Pancreas (tissue), 10 donors: ENCODE measurements at regions not wholly inside any gene's neighbourhood (a gene's known extent, or its start where the extent isn't known, plus 50 kb on each side); places are given as distances from the start of the nearest gene placed in this dataset.

ENCODE experiments used
- ATAC-seq, 4 donors: fragments of 200-7000 bp; cut with Tn5 transposase; one replicate each; pipeline versions ENCODE4 v1.8.0 to v1.9.1; 2020; ENCODE audit warnings: mild to moderate bottlenecking in 4 of 4, moderate library complexity in 4 of 4
- DNase-seq, 6 donors: peaks; one replicate each; pipeline ENCODE4 v3.0.0-alpha.2; 2020
- FAIRE-seq: peaks from 2 replicates; lab custom pipeline; 2012; peaks lifted over from hg19 to GRCh38; lab: Jason Lieb, UNC
- H3K27ac ChIP-seq, 4 donors: fragments of 200-600 bp; sonication (generic); 1 replicate in 3 of 4; 2 replicates in 1 of 4; pipeline versions ENCODE4 v1.5.0 to v1.8.0; 2020
- H3K27me3 ChIP-seq, 4 donors: fragments of 200-600 bp; one replicate each; pipeline ENCODE4 v1.8.0; 2021
- H3K36me3 ChIP-seq, 3 donors: fragments of 200-600 bp; sonication (generic) in 1 of 3; one replicate each; pipeline versions ENCODE4 v1.5.0 to v1.8.0; 2020 to 2021
- H3K4me1 ChIP-seq, 3 donors: fragments of 200-600 bp; one replicate each; pipeline ENCODE4 v1.8.0; 2021
- H3K4me3 ChIP-seq, 4 donors: fragments of 200-600 bp; sonication (generic) in 2 of 4; one replicate each; pipeline versions ENCODE4 v1.5.0 to v1.8.0; 2020 to 2021
- H3K9me3 ChIP-seq, 4 donors: fragments of 200-600 bp; one replicate each; pipeline ENCODE4 v1.8.0; 2021
- WGBS, 2 donors: extraction: QIAGEN DNeasy Blood & Tissue Kit; methylation state at CpG; one replicate each; pipeline ENCODE4 v1.1.7; 2013; 5-methylcytosine and 5-hydroxymethylcytosine counted together
- intact Hi-C, 3 donors: fragments of 100-400 bp; cut with DNase I; formaldehyde crosslinking; loops; one replicate each; pipeline versions ENCODE4 v1.11.1 to v1.14.2; 2022
- TF ChIP-seq, protein P1 (sequence below), 4 donors: fragments of 200-600 bp; sonication (generic) in 3 of 4; IDR thresholded peaks; one replicate each; pipeline versions ENCODE4 v1.5.0 to v1.8.0; 2021; ENCODE audit warnings: antibody characterized with exemption in 4 of 4
- donor health status: healthy with polysubstance abuse.
- donor health status: DM: no; HTN: no; CAD: no; lungs with moderate emphysema.
- donor health status: DM: no; HTN: no; CAD: no.
- donor health status: control.
- donor health status: control.
- donor health status: Bipolar disorder and iron deficiency.
- donor health status: DM: yes; HTN: yes; CAD: no.
- donor health status: DM: no; HTN: no; CAD: no.
- donor health status: DM: no; HTN: no; CAD: no.
- donor health status: DM: yes; HTN: yes; CAD: no.

DNA sequence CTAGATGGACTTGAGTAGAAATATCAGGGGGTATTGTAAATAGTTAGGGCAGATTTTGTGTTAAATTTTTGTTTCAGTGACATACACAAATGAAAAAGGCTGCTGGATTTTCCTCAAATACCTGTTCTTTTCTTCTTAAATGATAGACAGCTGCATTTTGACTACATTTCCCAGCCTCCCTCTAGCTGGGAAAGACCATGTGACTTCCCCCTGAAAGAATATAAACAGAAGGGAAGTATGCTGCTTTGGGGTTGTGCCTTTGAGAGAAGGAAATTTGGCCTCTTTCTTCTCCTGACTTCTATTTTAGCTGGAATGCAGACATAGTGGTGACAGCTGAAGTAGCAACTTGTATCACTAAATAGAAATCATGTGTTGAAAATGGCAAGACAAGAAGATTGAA, 476.1 kb upstream of the SYT1 start:
- intact Hi-C loops: no loop called here
- H3K4me3 ChIP-seq: no peak overlapping the region
- no peak for ATAC-seq

DNA sequence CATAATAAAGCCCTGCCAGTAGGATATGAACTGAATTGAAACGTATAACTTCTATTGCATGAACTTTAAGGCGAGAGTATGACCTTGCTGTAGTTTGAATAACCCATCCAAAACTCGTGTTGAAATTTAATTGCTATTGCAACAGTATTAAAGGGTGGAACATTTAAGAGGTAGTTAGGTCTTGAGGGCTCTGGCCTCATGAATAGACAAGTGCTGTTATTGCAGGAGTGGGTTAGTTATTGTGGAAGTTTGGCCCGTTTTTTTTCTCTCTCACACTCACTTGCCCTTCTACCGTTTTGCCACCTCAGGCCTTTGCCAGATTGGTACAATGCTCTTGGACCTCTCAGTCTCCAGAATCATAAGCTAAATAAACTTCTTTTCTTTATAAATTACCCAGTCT, 473.7 kb upstream of the SYT1 start:
- no peak overlapping the region for H3K27ac ChIP-seq
- no peak for FAIRE-seq
- H3K4me3 ChIP-seq: no peak overlapping the region
- intact Hi-C loops: no loop called here
- WGBS, 2 donors: 37 to 52% methylated on average over 5 of the region's 5 CpGs
- no peaks in the 10 kb centered on the region for H3K36me3 ChIP-seq
- no peak for ATAC-seq
- TF ChIP-seq, protein P1, sequence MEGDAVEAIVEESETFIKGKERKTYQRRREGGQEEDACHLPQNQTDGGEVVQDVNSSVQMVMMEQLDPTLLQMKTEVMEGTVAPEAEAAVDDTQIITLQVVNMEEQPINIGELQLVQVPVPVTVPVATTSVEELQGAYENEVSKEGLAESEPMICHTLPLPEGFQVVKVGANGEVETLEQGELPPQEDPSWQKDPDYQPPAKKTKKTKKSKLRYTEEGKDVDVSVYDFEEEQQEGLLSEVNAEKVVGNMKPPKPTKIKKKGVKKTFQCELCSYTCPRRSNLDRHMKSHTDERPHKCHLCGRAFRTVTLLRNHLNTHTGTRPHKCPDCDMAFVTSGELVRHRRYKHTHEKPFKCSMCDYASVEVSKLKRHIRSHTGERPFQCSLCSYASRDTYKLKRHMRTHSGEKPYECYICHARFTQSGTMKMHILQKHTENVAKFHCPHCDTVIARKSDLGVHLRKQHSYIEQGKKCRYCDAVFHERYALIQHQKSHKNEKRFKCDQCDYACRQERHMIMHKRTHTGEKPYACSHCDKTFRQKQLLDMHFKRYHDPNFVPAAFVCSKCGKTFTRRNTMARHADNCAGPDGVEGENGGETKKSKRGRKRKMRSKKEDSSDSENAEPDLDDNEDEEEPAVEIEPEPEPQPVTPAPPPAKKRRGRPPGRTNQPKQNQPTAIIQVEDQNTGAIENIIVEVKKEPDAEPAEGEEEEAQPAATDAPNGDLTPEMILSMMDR (IDR thresholded peaks at IDR 0.05): no peak
- no peaks in the 10 kb centered on the region for H3K27me3 ChIP-seq
- no peak for DNase-seq
- H3K4me1 ChIP-seq: no peaks in the 10 kb centered on the region
- H3K9me3 ChIP-seq: no peaks in the 10 kb centered on the region

More for the DNA sequence above, 476.1 kb upstream of the SYT1 start:
- H3K36me3 ChIP-seq: no peaks in the 10 kb centered on the region
- no peaks in the 10 kb centered on the region for H3K27me3 ChIP-seq
- no peaks in the 10 kb centered on the region for H3K9me3 ChIP-seq
- DNase-seq (no peak), FAIRE-seq (no peak)
- TF ChIP-seq, protein P1 (IDR thresholded peaks at IDR 0.05): no peak
- no peaks in the 10 kb centered on the region for H3K4me1 ChIP-seq
- no peak overlapping the region for H3K27ac ChIP-seq

GRCh38 chr12:78392918-78393317, 471.7 kb upstream of the SYT1 start:
- no peak for DNase-seq

DNA sequence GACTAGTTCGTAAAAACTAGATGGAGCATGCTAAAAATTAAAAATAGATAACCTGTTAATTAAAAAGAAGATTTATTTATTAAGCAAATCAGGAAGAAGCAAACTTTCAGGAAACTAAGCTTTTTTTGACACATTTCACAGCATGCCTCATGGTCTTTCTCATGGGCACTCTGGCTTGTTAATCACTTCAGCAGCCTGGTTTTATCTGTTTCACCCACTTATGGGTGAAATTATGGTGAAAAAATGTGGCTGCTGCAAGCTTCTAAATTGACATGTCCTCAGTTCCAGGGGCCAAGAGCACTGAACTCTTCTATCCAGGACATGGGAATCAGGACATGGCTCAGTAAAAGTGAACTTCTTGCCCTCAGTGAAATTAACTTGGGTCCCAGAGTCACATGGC, 468.6 kb upstream of the SYT1 start:
- no peaks in the 10 kb centered on the region for H3K9me3 ChIP-seq
- H3K36me3 ChIP-seq: no peaks in the 10 kb centered on the region
- FAIRE-seq: no peak
- TF ChIP-seq, protein P1 (IDR thresholded peaks at IDR 0.05): no peak
- H3K4me1 ChIP-seq: no peaks in the 10 kb centered on the region
- no peak for ATAC-seq
- H3K27ac ChIP-seq: no peak overlapping the region
- 57 to 83% methylated on average over 1 of the region's 1 CpG for WGBS, 2 donors
- no peak overlapping the region for H3K4me3 ChIP-seq
- intact Hi-C loops: no loop called here
- DNase-seq: no peak
- H3K27me3 ChIP-seq: no peaks in the 10 kb centered on the region

More at GRCh38 chr12:78392918-78393317, 471.7 kb upstream of the SYT1 start:
- no peaks in the 10 kb centered on the region for H3K36me3 ChIP-seq
- H3K9me3 ChIP-seq: no peaks in the 10 kb centered on the region
- intact Hi-C loops: no loop called here
- no peaks in the 10 kb centered on the region for H3K4me1 ChIP-seq
- H3K4me3 ChIP-seq: no peak overlapping the region
- 39 to 45% methylated on average over 2 of the region's 2 CpGs for WGBS, 2 donors
- H3K27ac ChIP-seq: no peak overlapping the region
- FAIRE-seq (no peak), ATAC-seq (no peak)
- TF ChIP-seq, protein P1 (IDR thresholded peaks at IDR 0.05): no peak
- H3K27me3 ChIP-seq: no peaks in the 10 kb centered on the region

DNA sequence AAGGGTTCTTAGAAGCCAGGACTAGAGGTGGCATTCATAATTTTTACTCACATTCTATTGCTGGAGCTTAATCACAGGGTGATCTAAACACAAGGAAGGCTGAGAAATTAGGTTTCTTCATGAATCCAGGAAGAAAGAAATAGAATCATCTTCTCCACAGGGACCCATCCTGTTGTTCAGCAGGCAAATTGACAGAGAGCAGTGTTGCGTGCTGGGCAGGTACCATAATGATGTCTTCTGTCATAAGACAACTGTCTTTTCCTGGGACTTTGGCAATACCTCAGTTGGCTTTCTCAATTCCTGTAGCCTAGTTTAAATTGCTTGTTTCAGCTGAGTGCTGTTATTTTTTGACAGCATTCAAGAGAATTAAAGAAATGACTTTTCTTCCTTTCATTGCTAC, 468.0 kb upstream of the SYT1 start:
- no peak for ATAC-seq
- Histone ChIP-seq H3K4me3 (no peak overlapping the region), H3K27me3 (no peaks in the 10 kb centered on the region), H3K9me3 (no peaks in the 10 kb centered on the region), H3K27ac (no peak overlapping the region), H3K4me1 (no peaks in the 10 kb centered on the region), H3K36me3 (no peaks in the 10 kb centered on the region)
- WGBS, 2 donors: 84 to 92% methylated on average over 1 of the region's 1 CpG
- no peak for FAIRE-seq
- intact Hi-C loops: no loop called here
- DNase-seq: no peak
- TF ChIP-seq, protein P1 (IDR thresholded peaks at IDR 0.05): no peak
